ENCODE measurements at regions not wholly inside any gene's neighbourhood (a gene's known extent, or its start where the extent isn't known, plus 50 kb on each side); places are given as distances from the start of the nearest gene placed in this dataset.
"Not testable (repeated sequence)": the region's sequence is repeated elsewhere in the genome, so short reads cannot be mapped to it uniquely, and the experiment has no call there.

- DNase-seq (ENCODE audit: low read depth) = no peak
Observed at GRCh38 chr3:8421711-8422110, 79.9 kb upstream of the LMCD1 start.

GRCh38 chr3:8423307-8423706, 78.3 kb upstream of the LMCD1 start:
- DNase-seq (ENCODE audit: low read depth) = no peak

GRCh38 chr3:8424281-8424680, 77.3 kb upstream of the LMCD1 start:
- no peak for DNase-seq (ENCODE audit: low read depth)

GRCh38 chr3:8436661-8437287, 64.8 kb upstream of the LMCD1 start:
- peak; percentile 38 for DNase-seq (ENCODE audit: low read depth)

GRCh38 chr3:8438507-8439079, 63.0 kb upstream of the LMCD1 start:
- DNase-seq (ENCODE audit: low read depth) = no peak

- not testable (repeated sequence) for DNase-seq (ENCODE audit: low read depth)
Observed at GRCh38 chr3:8440142-8440541, 61.5 kb upstream of the LMCD1 start.

GRCh38 chr3:8441969-8442559, 59.6 kb upstream of the LMCD1 start:
- DNase-seq (ENCODE audit: low read depth) = peak; percentile 85

- no peak for DNase-seq (ENCODE audit: low read depth)
Observed at GRCh38 chr3:8442993-8443650, 58.5 kb upstream of the LMCD1 start.

GRCh38 chr3:8443829-8444791, 57.5 kb upstream of the LMCD1 start:
- DNase-seq (ENCODE audit: low read depth) = peak; percentile 100

- no peak for DNase-seq (ENCODE audit: low read depth)
Observed at GRCh38 chr3:8444883-8445282, 56.7 kb upstream of the LMCD1 start.

GRCh38 chr3:8445861-8446260, 55.8 kb upstream of the LMCD1 start:
- peak; percentile 96 for DNase-seq (ENCODE audit: low read depth)

GRCh38 chr3:8446845-8447244, 54.8 kb upstream of the LMCD1 start:
- DNase-seq (ENCODE audit: low read depth) = no peak

- DNase-seq (ENCODE audit: low read depth) = peak; percentile 76
Observed at GRCh38 chr3:8450618-8451017, 51.0 kb upstream of the LMCD1 start.

GRCh38 chr3:8451696-8452095, 49.9 kb upstream of the LMCD1 start:
- peak; percentile 81 for DNase-seq (ENCODE audit: low read depth)

All from EH (cell line).